ENCODE measurements at regions not wholly inside any gene's neighbourhood (a gene's known extent, or its start where the extent isn't known, plus 50 kb on each side); places are given as distances from the start of the nearest gene placed in this dataset.
"Not testable (repeated sequence)": the region's sequence is repeated elsewhere in the genome, so short reads cannot be mapped to it uniquely, and the experiment has no call there.

DNA sequence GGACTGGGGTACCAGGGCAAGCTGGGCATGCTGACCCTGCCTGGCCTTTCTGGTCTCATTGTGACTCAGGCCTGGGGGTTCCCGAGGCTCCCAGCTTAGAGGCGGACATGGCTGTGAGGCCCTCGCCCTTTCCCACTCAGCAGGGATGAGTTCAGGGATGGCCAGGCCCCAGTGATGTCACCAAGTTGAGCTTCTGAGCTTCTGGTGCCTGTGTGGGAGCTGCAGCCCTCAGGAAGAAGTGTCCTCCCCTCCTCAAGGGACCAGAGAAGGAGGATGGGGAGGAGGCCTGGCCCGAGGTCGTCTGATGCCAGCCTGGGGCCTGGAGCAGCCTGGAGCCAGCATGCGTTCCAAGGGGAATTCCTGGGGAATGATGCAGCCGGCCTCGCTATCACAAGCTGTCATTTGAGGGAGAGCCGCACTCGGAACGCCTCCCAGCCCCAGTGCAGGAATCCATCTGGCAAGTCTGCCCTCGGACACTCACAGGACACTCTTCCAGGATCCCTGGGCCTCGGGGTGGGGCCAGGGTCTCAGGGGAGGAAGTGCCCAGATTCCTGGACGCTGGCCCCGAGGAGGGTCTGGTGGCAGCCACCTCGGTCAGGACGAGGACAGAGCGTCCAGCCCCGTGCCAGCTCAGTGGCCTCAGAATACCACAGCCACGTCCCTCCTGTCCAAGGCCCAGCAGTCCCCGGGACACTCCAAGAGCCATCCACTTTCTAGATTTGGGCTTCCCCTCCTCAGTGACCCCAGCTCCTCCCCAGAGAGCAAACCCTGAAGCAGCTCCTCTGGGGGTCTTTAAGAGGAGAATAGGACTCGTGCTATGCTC lies 61.2 kb upstream of the GPC1 start:
- Mint-ChIP-seq H3K27ac (no peak overlapping the region), H3K9me3 (no peaks in the 10 kb centered on the region), H3K27me3 (peaks cover 4% of the 10 kb centered on the region), H3K4me3 (no peak overlapping the region), H3K4me1 (ENCODE audit: low read depth) (no peaks in the 10 kb centered on the region), H3K36me3 (ENCODE audit: low read depth) (no peaks in the 10 kb centered on the region)

DNA sequence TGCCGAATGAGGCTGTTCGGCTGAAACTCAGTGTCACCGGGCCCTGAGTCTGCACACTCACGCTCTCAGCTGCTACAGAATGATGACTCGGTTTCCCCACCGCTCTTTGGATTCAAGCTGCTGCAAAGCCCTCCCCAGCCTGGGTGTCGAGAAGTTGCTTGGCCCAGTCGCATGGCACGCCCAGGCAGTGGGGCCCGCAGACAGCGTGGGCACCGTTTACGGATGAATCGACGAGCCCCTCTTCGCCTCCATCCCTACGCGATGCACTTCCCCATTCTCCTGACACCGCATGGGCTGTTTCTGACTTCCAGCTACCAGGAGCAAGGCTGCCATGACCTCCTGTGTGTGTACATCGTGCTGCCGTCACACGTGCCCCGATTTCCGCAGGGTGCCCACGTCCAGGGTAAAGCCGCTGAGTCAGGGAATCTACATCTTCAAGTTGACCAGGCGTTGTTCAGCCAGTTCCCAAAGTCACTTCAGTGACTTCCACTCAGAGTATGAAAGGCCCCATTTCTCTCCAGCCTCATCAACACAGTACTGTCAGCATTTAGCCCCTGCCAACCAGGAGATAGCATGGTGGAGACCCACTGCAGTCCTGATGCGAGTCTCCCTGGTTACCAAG lies 60.3 kb upstream of the GPC1 start:
- Mint-ChIP-seq H3K36me3 (ENCODE audit: low read depth) (no peaks in the 10 kb centered on the region), H3K4me1 (ENCODE audit: low read depth) (no peaks in the 10 kb centered on the region), H3K9me3 (peaks cover 5% of the 10 kb centered on the region)

DNA sequence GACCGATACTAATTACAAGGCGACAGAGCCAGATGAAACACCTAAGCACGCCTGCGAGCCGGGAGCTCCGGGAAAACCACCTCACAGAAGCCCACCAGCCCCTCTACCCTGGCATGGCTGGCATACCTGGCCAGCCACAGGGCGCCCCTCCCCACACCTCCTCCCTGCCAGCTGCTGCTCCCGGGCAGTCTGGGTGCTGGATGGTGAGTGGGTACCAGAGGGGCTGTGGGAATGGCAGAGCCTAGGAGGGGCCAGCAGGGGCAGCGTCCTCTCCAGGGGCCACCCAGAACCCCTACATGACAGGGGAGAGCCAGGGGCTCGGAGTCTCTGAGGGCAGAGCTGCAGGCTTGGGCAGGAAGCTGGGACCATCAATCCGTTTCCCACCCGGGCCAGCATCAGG lies 58.7 kb upstream of the GPC1 start:
- Mint-ChIP-seq H3K4me3 (no peak overlapping the region), H3K9me3 (peaks cover 5% of the 10 kb centered on the region), H3K4me1 (ENCODE audit: low read depth) (peaks cover 4% of the 10 kb centered on the region), H3K27ac (no peak overlapping the region), H3K36me3 (ENCODE audit: low read depth) (no peaks in the 10 kb centered on the region), H3K27me3 (peaks cover 9% of the 10 kb centered on the region)

More for the DNA sequence above, 60.3 kb upstream of the GPC1 start:
- no peak overlapping the region for H3K4me3 Mint-ChIP-seq
- H3K27me3 Mint-ChIP-seq, result peaks cover 9% of the 10 kb centered on the region
- no peak overlapping the region for H3K27ac Mint-ChIP-seq

DNA sequence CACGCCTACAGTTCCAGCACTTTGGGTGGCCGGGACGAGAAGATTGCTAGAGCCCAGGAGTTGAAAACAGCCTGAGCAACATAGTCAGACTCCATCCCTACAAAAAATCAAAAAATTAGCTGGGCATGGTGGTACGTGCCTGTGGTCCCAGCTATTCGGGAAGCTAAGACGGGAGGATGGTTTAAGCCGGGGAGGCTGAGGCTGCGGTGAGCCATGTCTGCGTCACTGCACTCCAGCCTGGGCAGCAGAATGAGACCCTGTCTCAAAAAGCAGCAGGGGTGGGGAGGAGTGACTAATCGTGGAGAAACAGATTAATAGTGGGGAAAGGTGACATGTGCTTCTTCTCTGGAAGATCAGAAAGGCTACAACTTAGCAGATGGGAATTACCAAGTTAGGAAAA lies 58.1 kb upstream of the GPC1 start:
- peaks cover 5% of the 10 kb centered on the region for H3K9me3 Mint-ChIP-seq
- no peaks in the 10 kb centered on the region for H3K36me3 Mint-ChIP-seq (ENCODE audit: low read depth)
- no peak overlapping the region for H3K27ac Mint-ChIP-seq
- H3K4me3 Mint-ChIP-seq, result no peak overlapping the region
- H3K27me3 Mint-ChIP-seq, result peaks cover 11% of the 10 kb centered on the region
- peaks cover 4% of the 10 kb centered on the region for H3K4me1 Mint-ChIP-seq (ENCODE audit: low read depth)

DNA sequence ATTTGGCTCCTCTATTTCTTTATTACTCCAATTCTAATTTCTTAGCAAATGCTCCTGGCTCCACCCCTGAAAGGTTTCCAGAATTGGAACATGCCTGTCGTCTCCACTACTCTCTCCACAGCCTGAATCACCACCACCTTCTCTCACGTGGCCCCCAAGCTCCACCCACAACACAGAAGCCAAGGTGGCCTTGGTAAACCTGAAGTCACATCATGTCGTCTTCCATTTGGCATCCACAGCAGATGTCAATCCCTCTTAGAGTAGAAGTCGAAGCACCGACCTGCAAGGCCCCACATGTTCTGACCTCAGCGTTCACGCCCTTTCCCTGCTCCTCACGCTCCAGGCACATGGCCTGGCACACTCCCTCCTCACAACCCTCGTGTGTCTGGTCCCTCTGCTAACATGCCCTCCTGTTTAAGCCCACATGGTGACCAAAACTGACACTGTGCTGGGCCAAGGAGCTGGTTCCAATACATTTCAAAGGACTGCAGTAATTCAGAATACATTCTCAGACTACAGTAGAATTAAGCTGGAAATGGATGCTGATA lies 56.3 kb upstream of the GPC1 start:
- no peaks in the 10 kb centered on the region for H3K36me3 Mint-ChIP-seq (ENCODE audit: low read depth)
- H3K4me3 Mint-ChIP-seq, result no peak overlapping the region
- H3K4me1 Mint-ChIP-seq (ENCODE audit: low read depth), result peaks cover 4% of the 10 kb centered on the region
- no peak overlapping the region for H3K27ac Mint-ChIP-seq
- peaks cover 5% of the 10 kb centered on the region for H3K9me3 Mint-ChIP-seq
- peaks cover 16% of the 10 kb centered on the region for H3K27me3 Mint-ChIP-seq

DNA sequence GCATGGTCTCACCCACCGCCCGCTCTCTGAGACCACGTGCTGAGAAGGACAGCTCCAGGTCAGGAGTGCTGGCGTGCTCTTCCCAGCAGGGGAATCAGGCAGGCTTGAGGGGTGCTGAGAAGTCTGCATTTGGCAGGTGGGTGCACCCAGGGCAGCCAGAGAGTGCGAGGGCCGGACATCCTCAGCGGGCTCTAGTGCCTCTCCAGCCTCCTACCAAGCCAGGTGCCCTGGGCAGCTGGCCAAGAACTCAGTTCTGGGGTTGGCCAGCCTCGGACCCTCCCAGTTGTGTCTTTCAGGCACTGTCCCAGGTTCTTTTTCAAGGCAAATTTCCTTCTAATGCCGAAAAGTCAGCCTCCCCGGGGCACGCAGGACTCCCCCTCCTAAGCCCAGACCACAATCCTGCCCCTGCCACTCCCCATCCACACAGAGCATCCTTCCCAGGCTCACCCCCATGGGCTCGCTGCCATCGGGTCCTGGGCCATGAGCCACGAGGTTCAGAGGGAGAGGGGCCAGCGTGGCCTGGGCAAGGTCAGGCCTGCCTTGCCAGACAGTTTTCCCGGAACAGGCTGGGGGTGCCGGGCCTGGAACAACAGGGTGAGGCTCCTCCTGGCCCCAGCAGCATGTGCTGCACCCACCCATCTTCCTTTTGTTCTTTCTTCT lies 52.2 kb upstream of the GPC1 start:
- Mint-ChIP-seq H3K36me3 (ENCODE audit: low read depth) (no peaks in the 10 kb centered on the region), H3K9me3 (peaks cover 5% of the 10 kb centered on the region), H3K27ac (no peak overlapping the region), H3K27me3 (peaks cover 12% of the 10 kb centered on the region), H3K4me1 (ENCODE audit: low read depth) (peaks cover 4% of the 10 kb centered on the region), H3K4me3 (no peak overlapping the region)

DNA sequence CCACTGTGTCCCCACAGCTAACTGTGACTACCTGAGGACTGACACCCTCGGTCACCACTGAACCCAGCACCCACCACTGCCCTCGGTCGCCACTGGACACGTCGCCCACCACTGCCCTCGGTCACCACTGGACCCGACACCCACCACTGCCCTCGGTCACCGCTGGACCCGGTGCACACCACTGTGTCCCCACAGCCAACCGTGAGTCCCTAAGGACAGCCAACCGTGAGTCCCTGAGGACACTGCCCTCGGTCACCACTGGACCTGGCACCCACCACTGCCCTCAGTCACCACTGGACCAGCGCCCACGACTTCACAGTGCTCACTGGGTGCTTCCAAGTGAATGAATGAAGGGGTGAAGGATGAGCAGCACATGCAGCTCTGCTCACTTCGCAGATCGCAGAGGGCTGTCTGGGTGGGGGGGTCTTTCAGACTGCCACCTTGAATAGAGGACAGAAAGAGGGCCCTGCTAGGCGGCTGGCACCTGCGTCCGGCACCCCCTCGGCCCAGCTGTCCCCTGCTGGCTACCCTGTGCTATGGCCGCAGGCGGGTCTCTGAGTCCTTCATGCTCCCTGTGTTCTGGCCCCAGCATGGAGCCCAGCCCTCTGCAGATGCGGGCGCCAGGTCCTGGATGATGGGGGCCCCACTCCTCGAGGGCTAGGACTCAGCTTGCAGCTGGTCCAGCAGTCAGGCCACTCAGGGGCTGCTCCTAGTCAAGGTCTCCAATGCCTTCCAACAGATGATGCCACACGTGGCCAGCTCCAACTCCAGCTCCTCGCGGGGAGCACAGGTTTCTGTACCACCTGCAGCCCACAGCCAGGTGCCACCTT lies 51.4 kb upstream of the GPC1 start:
- Mint-ChIP-seq H3K36me3 (ENCODE audit: low read depth) (no peaks in the 10 kb centered on the region), H3K27me3 (peaks cover 12% of the 10 kb centered on the region), H3K9me3 (peaks cover 5% of the 10 kb centered on the region), H3K4me3 (no peak overlapping the region), H3K27ac (no peak overlapping the region), H3K4me1 (ENCODE audit: low read depth) (peaks cover 4% of the 10 kb centered on the region)

DNA sequence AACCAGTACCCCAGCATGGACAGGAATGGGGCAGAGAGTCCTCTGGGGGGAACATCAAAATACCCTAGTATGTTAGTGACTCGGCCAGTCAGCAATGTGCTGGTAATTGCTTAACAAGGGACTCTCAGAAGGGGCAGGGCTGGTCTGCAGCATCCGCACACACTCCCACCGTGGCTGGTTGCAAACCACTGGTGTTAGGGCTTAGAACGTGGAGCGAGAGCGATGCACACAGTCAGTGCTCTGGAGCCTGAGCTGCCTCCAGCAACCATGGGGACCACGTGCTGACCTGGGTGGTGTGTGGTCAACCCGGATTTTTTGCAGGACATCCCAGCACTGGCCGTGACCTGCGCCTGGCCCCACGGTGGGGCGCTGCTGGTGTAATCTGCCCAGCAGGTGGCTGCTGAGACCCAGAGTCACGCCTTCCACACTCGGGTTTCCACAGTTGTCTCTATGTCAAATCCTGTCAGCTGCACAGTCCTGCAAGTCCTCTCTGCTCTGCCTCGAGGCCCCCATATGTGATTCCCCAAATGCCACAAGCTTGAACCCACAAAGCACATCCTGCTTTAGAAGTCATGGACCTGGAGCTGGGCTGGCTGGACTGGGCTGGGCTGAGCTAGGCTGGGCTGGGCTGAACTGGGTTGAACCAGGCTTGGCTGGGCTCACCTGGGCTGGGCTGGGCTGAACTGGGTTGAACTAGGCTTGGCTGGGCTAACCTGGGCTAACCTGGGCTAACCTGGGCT lies 50.6 kb upstream of the GPC1 start:
- Mint-ChIP-seq H3K4me3 (no peak overlapping the region), H3K36me3 (ENCODE audit: low read depth) (no peaks in the 10 kb centered on the region), H3K4me1 (ENCODE audit: low read depth) (peaks cover 4% of the 10 kb centered on the region), H3K27ac (no peak overlapping the region), H3K9me3 (no peaks in the 10 kb centered on the region), H3K27me3 (peaks cover 6% of the 10 kb centered on the region)

DNA sequence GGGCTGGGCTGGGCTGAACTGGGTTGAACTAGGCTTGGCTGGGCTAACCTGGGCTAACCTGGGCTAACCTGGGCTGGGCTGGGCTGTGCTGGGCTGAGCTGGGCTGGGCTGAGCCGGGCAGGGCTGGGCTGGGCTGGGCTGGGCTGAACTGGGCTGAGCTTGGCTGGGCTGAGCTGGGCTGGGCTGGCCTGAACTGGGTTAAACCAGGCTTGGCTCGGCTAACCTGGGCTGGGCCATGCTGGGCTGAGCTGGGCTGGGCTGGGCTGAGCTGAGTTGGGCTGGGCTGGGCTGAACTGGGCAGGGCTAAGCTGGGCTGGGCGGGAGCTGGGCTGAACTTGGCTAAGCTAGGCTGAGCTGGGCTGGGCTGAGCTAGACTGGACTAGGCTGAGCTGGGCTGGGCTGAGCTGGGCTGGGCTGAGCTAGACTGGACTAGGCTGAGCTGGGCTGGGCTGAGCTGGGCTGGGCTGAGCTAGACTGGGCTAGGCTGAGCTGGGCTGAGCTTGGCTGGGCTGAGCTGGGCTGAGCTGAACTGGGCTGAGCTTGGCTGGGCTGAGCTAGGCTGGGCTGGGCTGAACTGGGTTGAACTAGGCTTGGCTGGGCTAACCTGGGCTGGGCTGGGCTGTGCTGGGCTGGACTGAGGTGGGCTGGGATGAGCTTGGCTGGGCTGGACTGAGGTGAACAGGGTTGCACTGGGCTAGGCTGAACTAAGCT lies 49.9 kb upstream of the GPC1 start:
- not testable (repeated sequence) for H3K27ac Mint-ChIP-seq; H3K36me3 Mint-ChIP-seq (ENCODE audit: low read depth); H3K9me3 Mint-ChIP-seq; H3K27me3 Mint-ChIP-seq; H3K4me1 Mint-ChIP-seq (ENCODE audit: low read depth); H3K4me3 Mint-ChIP-seq
